COR-L47 (cell line): ENCODE measurements at regions not wholly inside any gene's neighbourhood (a gene's known extent, or its start where the extent isn't known, plus 50 kb on each side); places are given as distances from the start of the nearest gene placed in this dataset.
"Not testable (repeated sequence)": the region's sequence is repeated elsewhere in the genome, so short reads cannot be mapped to it uniquely, and the experiment has no call there.

ENCODE experiments used
- DNase-seq: peaks from one replicate; lab custom pipeline; 2025; lab: John Stamatoyannopoulos, UW

DNA sequence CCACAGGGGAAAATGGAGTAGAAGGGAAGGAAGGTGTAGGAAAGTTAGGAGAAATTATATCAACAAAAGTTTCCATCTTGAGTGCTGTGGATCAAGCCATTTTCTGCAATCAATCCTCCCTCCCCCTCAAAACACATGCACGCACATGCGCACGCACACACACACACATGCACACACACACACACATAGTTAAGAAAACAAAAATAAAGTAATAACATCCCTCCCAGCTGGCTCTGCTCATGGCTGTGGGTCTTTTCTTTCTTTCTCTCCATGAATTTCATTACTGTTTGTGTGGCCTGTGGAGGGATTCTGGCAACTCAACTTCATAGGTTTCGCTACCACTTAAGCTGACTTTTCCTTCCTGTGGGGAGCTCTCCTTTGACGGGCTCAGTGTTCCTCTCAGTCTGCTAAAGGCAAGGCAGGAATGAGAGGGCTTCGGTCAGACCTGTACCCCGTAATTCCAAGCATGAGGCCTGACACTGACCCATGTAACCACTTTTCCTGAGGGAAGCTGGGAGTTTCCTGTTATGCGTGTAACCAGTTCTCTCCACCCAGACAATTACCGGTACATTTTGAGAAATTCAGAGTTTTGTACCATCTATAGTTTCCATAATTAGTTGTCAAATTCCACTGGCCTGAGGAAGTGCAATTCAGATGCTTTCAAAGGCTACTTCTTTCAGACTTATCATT, 79.8 kb downstream of the ZNF92 start:
- no peak for DNase-seq

DNA sequence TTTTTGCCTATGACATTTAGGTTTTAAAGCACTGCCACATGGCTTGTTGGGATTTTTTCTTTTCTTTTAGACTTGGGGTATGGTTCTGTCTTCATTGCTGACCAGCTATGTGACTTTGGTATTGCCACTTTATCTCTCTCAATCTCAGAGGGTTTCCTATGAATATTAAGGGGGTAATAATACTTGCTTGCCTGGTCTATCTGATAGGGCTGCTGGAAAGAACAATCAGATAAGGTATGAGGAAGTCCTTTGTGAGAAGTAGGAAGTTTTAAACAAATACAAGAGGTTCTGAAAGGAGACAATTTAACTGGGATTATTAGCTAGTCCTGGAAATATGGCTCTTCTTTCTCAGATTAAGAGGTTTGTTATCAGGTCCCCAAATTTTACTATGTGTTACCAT, 80.8 kb downstream of the ZNF92 start:
- DNase-seq: no peak

DNA sequence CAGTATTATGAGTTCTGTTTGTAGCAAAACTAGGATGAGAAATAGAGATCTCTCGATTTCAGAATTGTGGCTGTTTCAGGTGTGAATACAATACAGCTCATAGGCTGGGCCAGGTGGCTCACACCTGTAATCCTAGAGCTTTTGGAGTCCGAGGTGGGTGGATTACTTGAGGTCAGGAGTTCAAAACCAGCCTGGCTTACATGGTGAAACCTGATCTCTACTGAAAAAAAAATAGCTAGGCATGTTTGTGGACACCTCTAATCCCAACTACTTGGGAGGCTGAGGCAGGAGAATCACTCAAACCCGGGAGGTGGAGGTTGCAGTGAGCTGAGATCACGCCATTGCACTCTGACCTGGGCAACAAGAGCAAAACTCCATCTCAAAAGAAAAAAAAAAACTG, 81.4 kb downstream of the ZNF92 start:
- DNase-seq: not testable (repeated sequence)

DNA sequence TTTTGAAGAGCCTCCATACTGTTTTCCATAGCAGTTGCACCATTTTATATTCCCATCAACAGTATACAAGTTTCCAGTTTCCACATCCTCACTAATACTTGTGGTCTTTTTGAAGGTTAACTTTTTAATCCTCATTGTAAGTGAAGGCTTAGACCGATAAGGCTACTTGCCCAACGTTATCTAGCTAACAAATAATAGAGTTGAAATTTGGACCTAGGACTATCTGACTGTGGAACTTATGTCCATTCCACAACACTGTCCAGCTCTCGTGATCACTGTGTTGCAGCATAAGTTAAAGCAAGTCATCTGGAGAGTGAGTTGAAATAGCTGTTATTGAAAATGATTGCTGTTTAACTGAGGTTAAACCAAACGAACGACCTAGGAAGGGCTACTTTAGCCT, 84.0 kb downstream of the ZNF92 start:
- no peak for DNase-seq

DNA sequence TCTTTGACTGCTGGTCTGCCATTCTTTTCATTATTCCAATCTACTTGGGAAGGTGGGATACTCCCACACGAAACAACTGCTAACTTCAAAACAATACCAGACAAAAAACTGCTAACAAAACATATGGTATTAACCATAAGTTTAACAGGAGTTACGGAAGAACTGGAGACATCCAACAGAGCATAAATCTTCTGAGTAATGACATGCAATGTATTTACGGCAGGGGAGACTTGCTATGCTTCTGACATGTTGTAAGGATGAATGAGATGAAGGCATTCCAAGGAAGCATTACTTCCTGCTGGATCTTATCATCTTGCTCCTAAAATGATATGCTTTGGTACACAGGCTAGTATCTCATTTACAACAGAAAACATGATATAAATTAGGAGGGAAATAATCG, 85.8 kb downstream of the ZNF92 start:
- DNase-seq: no peak

DNA sequence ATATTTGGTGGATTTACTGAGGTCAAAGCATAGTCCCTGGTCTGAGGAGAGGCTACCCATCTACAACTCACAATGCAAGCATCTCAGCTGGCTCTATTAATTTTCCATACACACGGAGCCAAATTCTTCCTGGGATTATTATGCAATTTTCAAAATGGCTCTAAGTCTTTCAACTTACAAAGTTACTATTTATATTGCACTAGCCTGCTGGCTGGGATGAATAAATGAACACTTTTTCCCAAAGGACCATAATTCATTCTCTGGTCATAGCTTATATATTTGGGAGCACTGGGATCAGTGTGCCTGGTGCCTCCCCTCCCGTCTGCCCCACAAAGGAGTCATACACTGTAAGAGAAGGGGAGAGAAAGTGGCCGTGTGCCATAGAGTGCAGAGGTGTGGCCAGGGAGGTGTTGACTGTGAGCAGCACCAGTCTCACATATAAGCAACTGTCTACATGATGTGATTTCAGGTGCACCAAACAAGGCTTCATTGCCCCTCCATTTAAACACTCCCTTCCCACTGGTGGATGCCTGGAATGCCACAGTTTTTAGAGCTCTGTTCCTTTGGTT, 88.6 kb downstream of the ZNF92 start:
- no peak for DNase-seq

DNA sequence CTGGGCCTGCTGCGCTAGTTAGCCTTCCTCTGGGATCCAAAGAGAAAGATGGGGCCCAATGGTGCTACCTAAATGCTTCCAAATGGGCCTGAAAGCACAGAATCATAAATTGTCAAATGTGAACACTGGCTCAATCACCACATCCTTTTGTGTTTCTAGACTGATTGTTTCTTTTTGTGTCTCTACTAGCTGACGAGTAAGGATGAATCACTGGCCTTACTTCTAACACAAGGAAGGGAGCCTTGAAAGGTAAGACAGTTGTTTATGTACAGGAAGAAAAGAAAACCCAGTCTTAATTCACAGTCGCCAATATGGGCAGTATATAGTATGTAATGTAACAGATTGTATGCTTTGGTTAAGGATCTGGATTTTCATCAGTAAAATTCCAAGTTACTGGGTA, 89.5 kb downstream of the ZNF92 start:
- DNase-seq: no peak

DNA sequence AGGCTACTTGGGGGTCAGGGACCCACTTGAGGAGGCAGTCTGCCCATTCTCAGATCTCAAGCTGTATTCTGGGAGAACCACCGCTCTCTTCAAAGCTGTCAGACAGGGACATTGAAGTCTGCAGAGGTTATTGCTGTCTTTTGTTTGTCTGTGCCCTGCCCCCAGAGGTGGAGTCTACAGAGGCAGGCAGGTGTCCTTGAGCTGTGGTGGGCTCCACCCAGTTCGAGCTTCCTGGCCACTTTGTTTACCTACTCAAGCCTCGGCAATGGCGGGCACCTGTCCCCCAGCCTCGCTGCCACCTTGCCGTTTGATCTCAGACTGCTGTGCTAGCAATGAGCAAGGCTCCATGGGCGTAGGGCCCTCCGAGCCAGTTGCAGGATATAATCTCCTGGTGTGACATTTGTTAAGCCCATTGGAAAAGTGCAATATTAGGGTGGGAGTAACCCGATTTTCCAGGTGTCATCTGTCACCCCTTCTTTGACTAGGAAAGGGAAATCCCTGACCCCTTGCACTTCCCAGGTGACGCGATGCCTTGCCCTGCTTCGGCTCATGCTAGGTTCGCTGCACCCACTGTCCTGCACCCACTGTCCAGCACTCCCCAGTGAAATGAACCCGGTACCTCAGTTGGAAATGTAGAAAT, 96.4 kb downstream of the ZNF92 start:
- DNase-seq: not testable (repeated sequence)

DNA sequence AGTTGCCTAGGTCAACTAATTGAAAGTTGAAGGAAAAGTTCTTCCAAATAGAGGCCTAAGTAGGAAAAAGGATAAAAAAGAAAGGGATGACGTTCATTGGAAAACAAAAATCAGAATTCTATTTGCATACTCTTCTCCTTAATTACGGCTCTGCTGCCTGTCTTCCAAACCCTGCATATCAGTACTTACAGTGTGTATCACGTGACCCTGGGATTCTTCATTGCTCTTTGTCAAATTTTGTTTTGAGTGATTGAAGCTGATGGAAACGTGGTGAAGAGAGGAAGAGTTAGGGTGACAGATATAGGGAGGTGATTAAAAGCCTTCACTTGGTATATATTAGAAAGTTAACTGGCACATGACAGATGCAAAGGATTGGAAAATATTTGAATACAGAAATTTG, 97.9 kb downstream of the ZNF92 start:
- DNase-seq: no peak

DNA sequence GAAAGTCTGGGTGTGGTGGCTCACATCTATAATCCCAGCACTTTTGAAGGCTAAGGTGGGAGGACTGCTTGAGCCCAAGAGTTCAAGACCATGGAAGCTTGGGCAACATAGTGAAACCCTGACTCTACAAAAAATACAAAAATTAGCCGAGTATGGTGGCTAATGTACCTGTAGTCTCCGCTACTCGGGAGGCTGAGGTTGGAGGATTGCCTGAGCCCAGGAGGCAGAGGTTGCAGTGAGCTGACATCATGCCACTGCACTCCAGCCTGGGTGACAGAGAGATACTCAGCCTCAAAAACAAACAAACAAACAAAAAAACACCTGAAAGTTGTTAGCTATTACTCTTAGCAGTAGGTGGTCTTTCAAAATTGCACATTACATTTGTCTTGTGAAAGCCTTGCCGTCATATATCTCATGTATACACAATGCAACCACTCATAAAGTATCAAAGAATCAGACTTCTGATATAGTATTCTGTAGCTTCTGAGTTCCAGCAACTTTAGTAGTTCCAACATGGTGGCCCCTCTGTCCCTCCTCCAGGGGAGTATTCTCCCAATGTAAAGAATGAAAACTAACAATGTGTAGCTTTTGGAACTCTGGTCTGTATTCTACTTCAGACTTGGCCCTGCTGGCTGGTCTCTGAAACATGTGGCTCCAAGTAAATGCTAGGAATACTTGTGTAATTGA, 101.5 kb downstream of the ZNF92 start:
- DNase-seq: no peak

DNA sequence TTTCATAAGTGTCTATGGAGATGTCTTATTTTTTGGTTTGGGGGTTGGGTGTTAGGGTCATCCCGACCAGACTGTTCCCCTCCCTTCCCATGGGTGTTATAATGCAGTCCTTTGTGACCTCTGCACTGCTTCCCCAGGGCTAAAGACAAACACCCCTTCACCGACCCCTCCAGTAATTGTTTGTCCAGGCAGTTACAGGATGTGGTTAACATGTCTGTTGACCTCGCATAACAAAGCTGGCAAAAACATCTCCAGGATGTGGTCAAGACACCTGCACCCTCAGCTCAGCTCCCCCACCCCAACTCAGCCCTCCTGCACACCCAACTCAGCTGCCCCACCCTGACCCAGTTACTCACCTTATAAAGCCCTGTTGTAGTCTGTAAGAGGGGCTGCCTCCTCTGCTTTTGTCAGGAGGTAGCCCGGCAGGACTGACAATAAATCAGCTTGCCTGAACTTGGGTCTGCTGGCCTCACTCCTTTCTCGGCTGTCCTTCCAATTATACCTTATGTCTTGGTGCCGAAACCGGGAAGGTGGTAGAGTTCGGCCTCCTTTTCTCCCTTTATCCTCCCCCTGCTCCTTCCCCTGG, 102.2 kb downstream of the ZNF92 start:
- DNase-seq: no peak

DNA sequence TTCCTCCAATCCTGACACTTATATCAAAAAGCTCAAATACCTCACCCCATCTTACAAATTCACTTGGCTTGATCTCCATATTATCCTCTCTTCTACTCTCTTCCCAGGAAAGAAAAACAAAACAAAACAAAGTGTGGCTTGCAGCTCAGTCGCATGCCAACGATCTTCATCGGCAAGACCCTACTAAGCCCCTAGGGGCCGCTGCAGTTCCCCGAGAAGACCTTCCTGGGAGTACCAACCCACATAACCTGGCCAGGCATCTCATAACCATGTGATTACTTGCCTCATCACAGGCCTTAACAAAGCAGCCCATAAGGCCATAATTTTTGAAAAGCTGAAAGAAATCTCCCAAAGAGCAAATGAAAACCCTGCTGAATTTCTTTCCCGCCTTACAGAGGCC, 103.7 kb downstream of the ZNF92 start:
- DNase-seq: peak; percentile 17

DNA sequence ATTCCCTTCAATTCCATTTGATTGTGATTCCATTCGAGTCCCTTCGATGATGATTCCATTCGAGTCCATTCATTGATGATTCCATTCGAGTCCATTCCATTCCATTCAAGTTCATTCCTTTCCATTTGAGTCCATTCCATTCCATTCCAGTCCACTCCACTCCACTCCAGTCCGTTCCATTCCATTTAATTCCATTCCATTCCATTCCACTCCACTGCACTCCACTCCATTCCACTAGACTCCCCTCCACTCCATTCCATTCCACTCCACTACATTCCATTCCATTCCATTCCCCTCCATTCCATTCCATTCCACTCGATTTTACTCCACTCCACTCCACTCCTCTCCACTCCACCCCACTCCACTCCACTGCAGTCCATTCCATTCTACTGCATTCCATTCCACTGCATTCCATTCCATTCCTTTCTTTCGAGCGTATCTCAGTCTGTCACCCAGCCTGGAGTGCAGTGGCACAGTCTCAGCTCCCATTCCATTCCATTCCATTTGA, 115.7 kb downstream of the ZNF92 start:
- DNase-seq: no peak

DNA sequence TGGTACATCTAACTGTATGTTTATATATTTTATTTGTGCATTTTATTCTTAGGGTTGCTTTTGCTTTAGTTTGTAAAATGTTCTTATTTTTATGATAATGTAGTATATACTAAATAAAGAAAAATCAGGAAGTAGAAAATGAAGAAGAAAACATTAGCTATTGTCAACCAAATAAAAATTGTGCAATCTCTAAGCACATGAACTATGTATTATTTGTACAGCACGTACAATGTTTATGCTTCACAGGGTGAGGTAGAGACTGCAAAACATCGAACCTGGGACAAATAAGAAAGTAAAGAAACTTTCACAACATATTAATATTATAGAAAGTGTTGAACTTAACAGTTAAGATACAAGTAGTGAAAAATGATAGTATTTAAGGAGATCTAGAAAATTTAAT, 123.0 kb downstream of the ZNF92 start:
- DNase-seq: not testable (repeated sequence)

DNA sequence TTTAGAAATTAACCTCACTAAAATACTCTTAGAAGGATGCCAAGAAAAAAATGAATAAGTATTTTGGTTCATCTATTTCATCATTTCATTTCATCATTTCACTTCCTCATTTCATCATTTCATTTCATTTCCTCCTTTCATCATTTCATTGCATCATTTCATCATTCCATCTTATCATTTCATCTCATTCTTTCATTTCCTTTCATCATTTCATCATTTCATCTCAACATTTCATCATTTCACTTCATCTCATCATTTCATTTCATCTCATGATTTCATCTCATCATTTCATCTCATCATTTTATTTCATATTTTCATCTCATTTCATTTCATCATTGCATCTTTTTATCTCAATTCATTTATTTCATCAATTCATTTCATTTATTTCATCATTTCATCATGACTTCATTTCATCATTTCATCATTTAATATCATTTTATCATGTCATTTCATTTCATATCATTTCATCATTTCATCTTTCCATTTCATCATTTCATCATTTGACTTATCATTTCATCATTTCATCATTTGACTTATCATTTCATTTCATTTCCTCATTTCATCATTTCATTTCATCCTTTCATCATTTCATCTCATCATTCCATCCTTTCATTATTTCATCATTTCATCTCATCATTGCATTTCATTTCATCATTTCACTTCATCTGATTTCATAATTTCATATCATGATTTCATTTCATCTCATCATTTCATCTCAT, 129.9 kb downstream of the ZNF92 start:
- DNase-seq: no peak

DNA sequence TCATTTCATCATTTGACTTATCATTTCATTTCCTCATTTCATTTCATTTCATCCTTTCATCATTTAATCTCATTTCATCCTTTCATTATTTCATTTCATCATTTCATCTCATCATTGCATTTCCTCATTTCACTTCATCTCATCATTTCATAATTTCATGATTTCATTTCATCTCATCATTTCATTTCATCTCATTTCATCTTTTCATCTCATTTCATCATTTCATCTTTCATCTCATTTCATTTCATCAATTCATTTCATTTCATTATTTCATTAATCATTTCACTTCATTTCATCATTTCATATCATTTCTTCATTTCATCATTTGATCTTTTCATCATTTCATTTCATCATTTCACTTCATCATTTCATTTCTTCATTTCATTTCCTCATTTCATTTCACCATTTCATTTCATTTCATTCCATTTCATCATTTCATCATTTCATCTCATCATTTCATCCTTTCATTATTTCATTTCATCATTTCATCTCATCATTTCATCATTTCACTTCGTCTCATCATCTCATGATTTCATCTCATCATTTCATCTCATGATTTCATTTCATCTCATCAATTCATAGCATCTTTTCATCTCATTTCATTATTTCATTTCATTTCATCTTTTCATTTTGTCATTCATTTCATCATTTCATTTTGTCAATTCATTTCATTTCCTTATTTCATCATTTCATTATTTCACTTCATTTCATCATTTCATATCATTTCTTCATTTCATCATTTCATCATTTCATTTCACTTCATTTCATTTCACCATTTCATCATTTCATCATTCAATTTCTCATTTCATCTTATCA, 131.1 kb downstream of the ZNF92 start:
- DNase-seq: not testable (repeated sequence)

DNA sequence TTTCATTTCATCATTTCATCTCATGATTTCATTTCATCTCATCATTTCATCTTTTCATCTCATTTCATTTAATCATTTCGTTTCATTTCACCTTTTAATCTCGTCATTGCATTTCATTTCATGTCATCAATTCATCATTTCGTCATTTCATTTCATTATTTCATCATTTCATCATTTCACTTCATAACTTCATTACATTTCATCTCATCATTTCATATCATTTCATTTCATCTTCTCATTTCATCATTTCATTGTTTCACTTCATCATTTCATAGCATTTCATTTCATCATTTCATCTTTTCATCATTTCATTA, 131.6 kb downstream of the ZNF92 start:
- not testable (repeated sequence) for DNase-seq

DNA sequence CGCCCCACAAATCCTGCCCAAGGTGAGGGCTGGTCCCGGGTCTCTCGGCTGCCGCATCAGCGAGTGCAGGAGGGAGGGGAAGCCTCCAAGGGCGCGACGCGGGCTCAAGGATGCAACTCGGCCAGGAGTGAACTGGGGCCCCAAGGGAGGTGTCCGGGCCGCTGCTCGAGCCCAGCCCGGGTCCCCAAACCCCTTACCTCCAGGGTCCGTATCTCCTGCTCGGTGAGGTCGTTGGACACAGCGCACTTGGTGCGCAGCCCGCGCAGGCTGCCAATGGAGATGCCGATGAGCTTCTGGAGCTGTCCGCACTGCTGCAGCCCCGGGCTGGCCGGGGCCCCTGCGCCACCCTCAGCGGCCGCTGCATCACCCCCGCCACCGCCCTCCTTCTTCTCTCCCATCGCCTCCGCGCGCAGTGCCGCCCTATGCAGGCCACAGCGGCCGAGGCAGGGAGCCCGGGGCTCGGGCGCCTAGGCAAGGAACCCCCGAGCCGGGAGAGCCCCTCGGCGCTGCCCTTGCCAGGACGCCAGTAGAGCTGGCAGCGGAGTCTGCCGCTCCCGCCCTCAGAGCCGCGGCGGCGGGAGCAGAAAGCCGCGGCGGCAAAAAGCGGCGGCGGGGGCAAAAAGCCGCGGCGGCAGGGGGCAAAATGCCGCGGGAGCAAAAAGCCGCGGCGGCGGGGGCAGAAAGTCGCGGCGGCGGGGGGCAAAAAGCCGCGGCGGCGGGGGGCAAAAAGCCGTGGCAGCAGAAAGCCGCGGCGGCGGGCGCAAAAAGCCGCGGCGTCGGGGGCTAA, 135.1 kb downstream of the ZNF92 start:
- DNase-seq: not testable (repeated sequence)

DNA sequence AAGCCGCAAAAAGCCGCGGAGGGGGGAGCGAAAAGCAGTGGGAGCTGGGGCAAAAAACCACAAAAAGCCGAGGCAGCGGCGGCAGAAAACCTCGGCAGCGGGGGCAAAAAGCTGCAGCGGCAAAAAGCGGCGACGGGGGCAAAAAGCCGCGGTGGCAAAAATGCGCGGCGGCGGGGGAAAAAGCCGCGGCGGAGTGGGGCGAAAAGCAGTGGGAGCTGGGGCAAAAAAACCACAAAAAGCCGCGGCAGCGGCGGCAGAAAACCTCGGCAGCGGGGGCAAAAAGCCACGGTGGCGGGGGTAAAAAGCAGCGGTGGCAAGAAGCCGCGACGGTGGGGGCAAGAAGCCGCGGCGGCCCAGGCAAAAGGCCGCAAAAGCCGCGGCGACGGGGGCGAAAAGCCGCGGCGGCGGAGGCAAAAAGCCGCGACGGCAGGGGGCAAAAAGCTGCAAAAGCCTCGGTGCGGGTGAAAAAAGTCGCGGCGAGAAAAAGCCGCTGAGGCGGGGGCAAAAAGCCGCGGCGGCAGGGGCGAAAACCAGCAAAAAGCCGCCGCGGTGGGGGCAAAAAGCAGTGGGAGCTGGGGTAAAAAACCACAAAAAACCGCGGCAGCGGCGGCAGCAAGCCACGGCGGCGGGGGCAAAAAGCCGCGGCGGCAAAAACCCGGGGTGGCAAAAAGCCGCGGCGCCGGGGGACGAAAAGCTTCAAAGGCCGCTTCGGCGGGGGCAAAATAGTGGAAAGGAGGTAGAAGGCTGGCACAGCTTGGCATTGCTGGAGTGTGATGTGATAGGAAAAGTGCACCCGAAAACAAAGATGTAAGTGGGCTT, 135.9 kb downstream of the ZNF92 start:
- DNase-seq: no peak
